ENCODE measurements at regions not wholly inside any gene's neighbourhood (a gene's known extent, or its start where the extent isn't known, plus 50 kb on each side); places are given as distances from the start of the nearest gene placed in this dataset.

DNA sequence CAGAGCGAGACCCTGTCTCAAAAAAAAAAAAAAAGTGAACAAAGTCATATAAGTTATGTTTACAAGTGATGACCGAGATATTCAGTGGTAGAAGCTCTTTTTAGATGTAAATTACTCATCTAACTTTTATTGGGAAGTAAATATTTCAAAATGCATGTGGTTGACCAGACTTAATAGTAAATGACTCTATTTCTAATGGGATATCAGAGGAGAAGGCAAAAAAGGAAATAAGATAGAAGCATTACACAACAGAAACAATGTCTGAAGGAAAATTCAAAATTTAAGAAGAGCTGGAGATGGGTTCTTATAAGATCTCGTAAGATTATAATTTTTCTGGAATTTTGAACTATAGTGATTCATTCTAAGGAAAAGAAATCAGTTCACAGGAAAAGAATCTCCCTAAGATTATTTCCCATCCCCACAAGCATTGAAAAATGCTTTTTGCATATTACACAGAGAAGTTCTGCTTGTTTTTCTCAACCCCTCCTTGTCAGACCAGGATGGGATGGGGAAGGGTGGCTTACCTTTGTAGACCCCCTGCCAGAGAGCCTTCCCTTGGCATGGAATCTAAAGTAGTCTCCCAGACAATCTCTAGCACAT lies 63.1 kb upstream of the STK38L start:
- Histone ChIP-seq H3K27me3 (no peaks in the 10 kb centered on the region), H3K4me3 (no peak overlapping the region), H3K4me1 (no peaks in the 10 kb centered on the region), H3K27ac (peak overlapping the region; percentile 72 to 85), H3K9me3 (no peaks in the 10 kb centered on the region), H3K36me3 (no peaks in the 10 kb centered on the region)
- DNase-seq: no peak
- intact Hi-C loops (cut with DNase I; ENCODE audit: low total_unique reads): no loop called here
- TF ChIP-seq, protein P1, sequence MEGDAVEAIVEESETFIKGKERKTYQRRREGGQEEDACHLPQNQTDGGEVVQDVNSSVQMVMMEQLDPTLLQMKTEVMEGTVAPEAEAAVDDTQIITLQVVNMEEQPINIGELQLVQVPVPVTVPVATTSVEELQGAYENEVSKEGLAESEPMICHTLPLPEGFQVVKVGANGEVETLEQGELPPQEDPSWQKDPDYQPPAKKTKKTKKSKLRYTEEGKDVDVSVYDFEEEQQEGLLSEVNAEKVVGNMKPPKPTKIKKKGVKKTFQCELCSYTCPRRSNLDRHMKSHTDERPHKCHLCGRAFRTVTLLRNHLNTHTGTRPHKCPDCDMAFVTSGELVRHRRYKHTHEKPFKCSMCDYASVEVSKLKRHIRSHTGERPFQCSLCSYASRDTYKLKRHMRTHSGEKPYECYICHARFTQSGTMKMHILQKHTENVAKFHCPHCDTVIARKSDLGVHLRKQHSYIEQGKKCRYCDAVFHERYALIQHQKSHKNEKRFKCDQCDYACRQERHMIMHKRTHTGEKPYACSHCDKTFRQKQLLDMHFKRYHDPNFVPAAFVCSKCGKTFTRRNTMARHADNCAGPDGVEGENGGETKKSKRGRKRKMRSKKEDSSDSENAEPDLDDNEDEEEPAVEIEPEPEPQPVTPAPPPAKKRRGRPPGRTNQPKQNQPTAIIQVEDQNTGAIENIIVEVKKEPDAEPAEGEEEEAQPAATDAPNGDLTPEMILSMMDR (IDR thresholded peaks at IDR 0.05): no peak
- TF ChIP-seq POLR2A (IDR thresholded peaks at IDR 0.05): no peak

DNA sequence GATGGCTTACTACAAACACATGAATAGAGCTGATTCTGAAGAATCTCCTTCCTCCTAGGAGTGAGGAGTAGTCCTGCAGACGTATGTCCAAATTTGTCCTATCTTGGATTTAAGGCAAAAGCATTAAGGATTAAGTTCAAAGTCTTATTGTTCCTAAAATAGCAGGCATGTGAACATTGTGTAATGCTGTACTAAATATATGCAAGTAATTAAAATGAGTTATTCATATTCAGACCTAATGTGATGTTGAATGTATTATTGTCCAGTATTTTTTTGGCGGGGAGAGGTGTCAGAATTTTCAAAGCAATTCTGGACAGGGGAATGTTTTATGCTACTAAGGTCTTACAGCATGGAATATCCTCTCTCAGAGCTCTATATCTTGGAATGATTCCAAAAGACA lies 60.7 kb upstream of the STK38L start:
- intact Hi-C loops (cut with DNase I; ENCODE audit: low total_unique reads): no loop called here
- peak overlapping the region; percentile 27 to 85 for H3K27ac ChIP-seq
- DNase-seq: no peak
- no peaks in the 10 kb centered on the region for H3K27me3 ChIP-seq
- H3K9me3 ChIP-seq: no peaks in the 10 kb centered on the region
- H3K4me3 ChIP-seq: no peak overlapping the region
- H3K36me3 ChIP-seq: no peaks in the 10 kb centered on the region
- TF ChIP-seq, protein P1 (IDR thresholded peaks at IDR 0.05): no peak
- no peak for TF ChIP-seq POLR2A (IDR thresholded peaks at IDR 0.05)
- no peaks in the 10 kb centered on the region for H3K4me1 ChIP-seq

DNA sequence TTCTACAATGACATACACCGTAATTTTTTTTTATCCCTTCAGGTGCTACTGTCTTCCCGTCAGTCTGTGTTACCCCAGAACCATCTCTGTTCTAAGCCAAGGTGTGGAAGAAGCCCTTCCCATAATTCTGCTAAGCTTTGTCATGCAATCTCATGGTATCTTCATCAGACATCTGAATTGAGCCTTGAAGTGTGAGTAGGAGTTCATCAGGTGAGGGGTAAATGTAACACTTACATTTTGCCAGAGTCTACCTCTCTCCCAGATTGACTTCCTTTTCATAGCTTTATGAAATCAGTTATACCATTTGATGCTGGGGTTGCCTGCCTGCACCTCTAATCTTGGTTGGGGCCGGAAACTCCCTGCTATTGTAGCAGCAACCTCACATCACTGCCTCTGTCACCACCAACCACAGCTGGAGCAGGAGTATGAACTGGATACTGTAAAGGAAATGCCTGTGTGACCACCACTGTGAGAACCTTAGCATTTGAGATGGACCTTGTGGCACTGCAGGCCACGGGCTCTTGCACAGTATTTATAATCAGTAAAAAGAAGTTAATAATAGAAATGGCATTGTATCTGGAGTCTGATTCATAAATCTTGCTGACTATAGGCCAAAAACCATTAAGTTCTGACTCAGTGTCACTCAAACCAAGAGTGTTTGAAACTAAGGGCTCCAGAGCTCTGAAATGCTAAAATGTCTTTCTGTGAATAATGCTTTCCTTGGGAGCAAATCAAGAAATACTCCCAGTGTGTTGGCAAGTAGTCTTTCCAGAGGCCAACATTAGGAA lies 58.7 kb upstream of the STK38L start:
- no peaks in the 10 kb centered on the region for H3K36me3 ChIP-seq
- H3K4me1 ChIP-seq: no peaks in the 10 kb centered on the region
- DNase-seq: no peak
- H3K27me3 ChIP-seq: no peaks in the 10 kb centered on the region
- intact Hi-C loops (cut with DNase I; ENCODE audit: low total_unique reads): no loop called here
- no peak overlapping the region for H3K4me3 ChIP-seq
- no peaks in the 10 kb centered on the region for H3K9me3 ChIP-seq
- no peak for TF ChIP-seq POLR2A (IDR thresholded peaks at IDR 0.05)
- TF ChIP-seq, protein P1 (IDR thresholded peaks at IDR 0.05): no peak
- H3K27ac ChIP-seq: peak overlapping the region; percentile 31 to 66

DNA sequence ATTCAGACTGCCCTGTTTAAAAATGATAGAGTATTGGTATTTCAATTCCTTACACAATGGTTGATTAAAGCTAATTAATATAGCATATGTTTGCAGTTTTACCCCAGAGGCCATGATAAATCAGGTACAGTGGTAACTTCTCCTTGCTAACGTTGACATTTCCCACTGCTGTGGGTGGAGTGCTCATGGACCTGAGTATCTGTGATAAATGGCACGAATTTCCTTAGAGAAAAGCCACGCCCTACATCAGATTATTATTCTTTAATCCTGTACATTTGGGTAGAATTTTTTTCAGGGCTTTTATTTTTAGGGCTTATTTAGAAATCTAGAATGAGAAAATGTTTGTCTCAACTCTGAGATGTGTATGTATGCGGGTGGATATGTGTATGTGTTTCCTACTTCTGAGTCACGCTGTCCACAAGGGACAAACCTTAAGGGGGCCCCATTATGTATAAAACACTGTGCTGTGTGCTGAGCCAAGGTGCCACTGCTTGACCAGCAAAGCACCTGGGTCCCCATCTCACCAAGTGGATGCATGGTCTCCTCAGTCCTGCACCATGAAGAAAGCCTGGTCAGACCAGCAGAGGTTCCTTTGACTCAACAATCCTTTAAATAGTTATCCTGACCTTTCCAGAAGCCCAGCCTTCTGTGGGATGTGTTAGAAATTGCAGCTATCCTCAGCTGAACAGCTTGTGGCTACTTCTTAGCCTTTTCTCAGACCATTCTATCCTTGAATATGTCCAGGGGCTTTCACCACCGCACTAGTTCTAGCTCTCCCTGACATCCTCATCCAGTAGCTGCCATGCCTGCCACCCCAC lies 57.9 kb upstream of the STK38L start:
- H3K9me3 ChIP-seq: no peaks in the 10 kb centered on the region

More for the DNA sequence above, 57.9 kb upstream of the STK38L start:
- no peaks in the 10 kb centered on the region for H3K4me1 ChIP-seq
- no peaks in the 10 kb centered on the region for H3K36me3 ChIP-seq
- DNase-seq: no peak
- peak overlapping the region; percentile 47 to 66 for H3K27ac ChIP-seq
- H3K4me3 ChIP-seq: no peak overlapping the region
- no peaks in the 10 kb centered on the region for H3K27me3 ChIP-seq
- TF ChIP-seq, protein P1 (IDR thresholded peaks at IDR 0.05): no peak
- TF ChIP-seq POLR2A (IDR thresholded peaks at IDR 0.05): no peak
- intact Hi-C loops (cut with DNase I; ENCODE audit: low total_unique reads): no loop called here

All from uterus (tissue), 3 donors.